Heart left ventricle (tissue), 13 donors: ENCODE measurements at regions not wholly inside any gene's neighbourhood (a gene's known extent, or its start where the extent isn't known, plus 50 kb on each side); places are given as distances from the start of the nearest gene placed in this dataset.

Experiments
- POLR2A ChIP-seq, 2 donors: fragments of 450-650 bp; IDR thresholded peaks; one replicate each; pipeline ENCODE4 v1.6.1; 2017; ENCODE audit warnings: antibody characterized with exemption in 2 of 2, mild to moderate bottlenecking in 2 of 2, moderate library complexity in 2 of 2
- TF ChIP-seq, protein P1 (sequence below), 12 donors: fragments of 200-600 bp; sonication (generic) in 4 of 12; IDR thresholded peaks; one replicate each; pipeline versions ENCODE4 v1.5.0 to v1.8.0; 2018 to 2022; ENCODE audit warnings: antibody characterized with exemption in 12 of 12, mild to moderate bottlenecking in 5 of 12
- donor health status: ischemic (EF 13 %, LVEDD 7.1; RV severe dilation, severe dysfunction).
- donor health status: DM: no; HTN: yes; CAD: no.
- donor health status: DM: no; HTN: no; CAD: no.
- donor health status: ischemic (EF 25% LVEDD 6.9; RV normal size, moderate dysfunction).
- donor health status: ischemic (EF 25% LVEDD 5.7; RV mildly dilated, moderate dysfunction).
- donor health status: ischemic (EF 35%, LVEDD 5.7; RV mildly dilated, moderate dysfunction).
- donor health status: nonischemic (EF 11% LVEDD 7.7; RV severe dilation, severe dysfunction).
- donor health status: DM: yes; HTN: yes; CAD: no.
- donor health status: PGD.
- donor health status: ischemic (EF 29% LVEDD 5.4; RV normal size, mild dysfunction).
- donor health status: nonischemic (EF 23%, LVEDD 6.1; RV moderate dilation, normal function).

DNA sequence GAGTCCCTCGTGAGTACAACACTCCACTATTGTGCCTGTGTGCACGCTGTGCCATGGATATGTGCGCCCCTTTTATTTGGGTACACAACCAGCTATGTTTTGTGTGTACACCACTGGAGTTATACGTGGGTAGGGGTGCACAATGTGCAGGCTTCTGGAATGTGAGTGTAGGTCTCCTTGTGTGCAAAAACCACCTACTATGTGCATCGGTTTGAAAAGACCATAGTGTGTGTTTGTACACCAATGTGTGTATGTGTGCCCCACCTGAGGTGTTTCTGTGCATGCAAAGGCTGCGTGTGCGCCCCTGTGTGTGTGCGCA is 86.4 kb upstream of the ALDH1L1 start:
- no peak for TF ChIP-seq POLR2A (IDR thresholded peaks at IDR 0.05)
- TF ChIP-seq, protein P1, sequence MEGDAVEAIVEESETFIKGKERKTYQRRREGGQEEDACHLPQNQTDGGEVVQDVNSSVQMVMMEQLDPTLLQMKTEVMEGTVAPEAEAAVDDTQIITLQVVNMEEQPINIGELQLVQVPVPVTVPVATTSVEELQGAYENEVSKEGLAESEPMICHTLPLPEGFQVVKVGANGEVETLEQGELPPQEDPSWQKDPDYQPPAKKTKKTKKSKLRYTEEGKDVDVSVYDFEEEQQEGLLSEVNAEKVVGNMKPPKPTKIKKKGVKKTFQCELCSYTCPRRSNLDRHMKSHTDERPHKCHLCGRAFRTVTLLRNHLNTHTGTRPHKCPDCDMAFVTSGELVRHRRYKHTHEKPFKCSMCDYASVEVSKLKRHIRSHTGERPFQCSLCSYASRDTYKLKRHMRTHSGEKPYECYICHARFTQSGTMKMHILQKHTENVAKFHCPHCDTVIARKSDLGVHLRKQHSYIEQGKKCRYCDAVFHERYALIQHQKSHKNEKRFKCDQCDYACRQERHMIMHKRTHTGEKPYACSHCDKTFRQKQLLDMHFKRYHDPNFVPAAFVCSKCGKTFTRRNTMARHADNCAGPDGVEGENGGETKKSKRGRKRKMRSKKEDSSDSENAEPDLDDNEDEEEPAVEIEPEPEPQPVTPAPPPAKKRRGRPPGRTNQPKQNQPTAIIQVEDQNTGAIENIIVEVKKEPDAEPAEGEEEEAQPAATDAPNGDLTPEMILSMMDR (IDR thresholded peaks at IDR 0.05), result no peak
